ENCODE measurements at regions not wholly inside any gene's neighbourhood (a gene's known extent, or its start where the extent isn't known, plus 50 kb on each side); places are given as distances from the start of the nearest gene placed in this dataset.

- no peak for TF ChIP-seq EP300 (IDR thresholded peaks at IDR 0.05)
- no peak for TF ChIP-seq POLR2A (IDR thresholded peaks at IDR 0.05)
- TF ChIP-seq, protein P1, sequence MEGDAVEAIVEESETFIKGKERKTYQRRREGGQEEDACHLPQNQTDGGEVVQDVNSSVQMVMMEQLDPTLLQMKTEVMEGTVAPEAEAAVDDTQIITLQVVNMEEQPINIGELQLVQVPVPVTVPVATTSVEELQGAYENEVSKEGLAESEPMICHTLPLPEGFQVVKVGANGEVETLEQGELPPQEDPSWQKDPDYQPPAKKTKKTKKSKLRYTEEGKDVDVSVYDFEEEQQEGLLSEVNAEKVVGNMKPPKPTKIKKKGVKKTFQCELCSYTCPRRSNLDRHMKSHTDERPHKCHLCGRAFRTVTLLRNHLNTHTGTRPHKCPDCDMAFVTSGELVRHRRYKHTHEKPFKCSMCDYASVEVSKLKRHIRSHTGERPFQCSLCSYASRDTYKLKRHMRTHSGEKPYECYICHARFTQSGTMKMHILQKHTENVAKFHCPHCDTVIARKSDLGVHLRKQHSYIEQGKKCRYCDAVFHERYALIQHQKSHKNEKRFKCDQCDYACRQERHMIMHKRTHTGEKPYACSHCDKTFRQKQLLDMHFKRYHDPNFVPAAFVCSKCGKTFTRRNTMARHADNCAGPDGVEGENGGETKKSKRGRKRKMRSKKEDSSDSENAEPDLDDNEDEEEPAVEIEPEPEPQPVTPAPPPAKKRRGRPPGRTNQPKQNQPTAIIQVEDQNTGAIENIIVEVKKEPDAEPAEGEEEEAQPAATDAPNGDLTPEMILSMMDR (IDR thresholded peaks at IDR 0.05) = no peak
Measured at GRCh38 chr4:35757836-35758235, 486.5 kb downstream of the ARAP2 start.
